Left colon (tissue), 2 donors: ENCODE measurements at regions not wholly inside any gene's neighbourhood (a gene's known extent, or its start where the extent isn't known, plus 50 kb on each side); places are given as distances from the start of the nearest gene placed in this dataset.
"Not testable (repeated sequence)": the region's sequence is repeated elsewhere in the genome, so short reads cannot be mapped to it uniquely, and the experiment has no call there.

ENCODE experiments used
- ATAC-seq: fragments of 200-7000 bp; cut with Tn5 transposase; one replicate; pipeline ENCODE4 v1.9.1; 2020; ENCODE audit warnings: mild to moderate bottlenecking, moderate library complexity
- DNase-seq, 2 donors: peaks; one replicate each; pipeline ENCODE4 v3.0.0-alpha.2; 2020
- intact Hi-C, 2 donors: fragments of 100-400 bp; cut with DNase I in 1 of 2; cut with micrococcal nuclease in 1 of 2; formaldehyde crosslinking; loops; one replicate each; pipeline versions ENCODE4 v1.11.2 to v1.14.0; 2022; cut with DNase I, micrococcal nuclease
- donor health status: DM: no; HTN: no; CAD: no.
- donor health status: DM: yes; HTN: yes; CAD: no.

DNA sequence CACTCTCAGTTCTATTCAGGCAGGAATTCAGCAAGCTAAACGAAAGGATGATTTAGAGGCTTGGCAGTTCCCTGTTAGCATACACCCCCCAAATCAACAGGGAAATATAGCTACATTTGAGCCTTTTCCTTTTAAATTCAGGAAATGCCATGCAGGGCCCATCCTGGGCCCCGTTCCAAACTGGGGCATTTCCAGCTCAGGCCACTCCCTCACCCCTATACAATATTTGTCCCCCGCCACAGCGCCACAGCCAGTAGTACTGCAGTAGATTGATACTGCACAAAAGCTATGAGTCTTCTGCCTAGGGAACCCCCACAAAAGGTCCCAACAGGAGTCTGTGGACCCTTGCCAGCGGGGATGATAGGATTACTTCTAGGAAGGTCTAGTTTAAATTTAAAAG is 102.0 kb upstream of the MAPK10 start:
- ATAC-seq = no peak
- intact Hi-C loops = no loop called here
- DNase-seq = no peak

DNA sequence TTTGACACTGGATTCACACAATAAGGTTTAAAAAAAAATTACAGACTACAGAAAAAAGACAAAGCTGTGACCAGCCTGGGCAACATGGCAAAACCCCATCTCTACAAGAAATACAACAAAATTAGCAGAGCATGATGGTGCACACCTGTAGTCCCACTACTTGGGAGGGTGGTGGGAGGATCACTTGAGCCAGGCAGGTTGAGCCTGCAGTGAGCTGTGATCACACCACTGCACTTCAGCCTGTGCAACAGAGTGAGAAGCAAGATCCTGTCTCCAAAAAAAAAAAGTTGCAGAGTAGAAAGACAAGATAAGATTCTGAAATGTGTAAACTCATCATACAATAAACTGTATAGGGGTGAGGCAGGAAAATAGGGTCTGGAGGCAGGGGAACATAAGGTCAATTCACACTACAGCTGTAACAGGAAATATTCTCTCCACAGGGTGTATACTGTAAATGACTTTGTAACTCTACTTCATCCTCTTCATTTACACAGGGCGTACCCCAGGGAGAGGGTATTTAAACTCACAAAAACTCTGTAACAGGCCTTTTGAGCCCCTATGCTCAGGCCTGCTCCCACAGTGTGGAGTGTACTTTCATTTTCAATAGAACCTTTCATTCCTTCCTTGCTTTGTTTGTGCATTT is 112.6 kb upstream of the MAPK10 start:
- ATAC-seq (no peak), DNase-seq (no peak)
- intact Hi-C loops = no loop called here

DNA sequence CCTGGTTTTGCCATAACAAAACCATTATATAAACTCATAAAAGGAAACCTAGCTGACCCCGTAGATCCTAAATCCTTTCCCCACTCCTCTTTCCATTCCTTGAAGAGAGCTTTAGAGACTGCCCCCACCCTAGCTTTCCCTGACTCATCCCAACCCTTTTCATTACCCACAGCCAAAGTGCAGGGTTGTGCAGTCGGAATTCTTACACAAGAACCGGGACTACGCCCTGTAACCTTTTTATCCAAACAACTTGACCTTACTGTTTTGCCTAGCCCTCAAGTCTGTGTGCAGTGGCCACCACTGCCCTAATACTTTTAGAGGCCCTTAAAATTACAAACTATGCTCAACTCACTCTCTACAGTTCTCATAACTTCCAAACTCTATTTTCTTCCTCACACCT is 116.0 kb upstream of the PTPN13 start:
- intact Hi-C loops, ATAC-seq, DNase-seq: not testable (repeated sequence)

DNA sequence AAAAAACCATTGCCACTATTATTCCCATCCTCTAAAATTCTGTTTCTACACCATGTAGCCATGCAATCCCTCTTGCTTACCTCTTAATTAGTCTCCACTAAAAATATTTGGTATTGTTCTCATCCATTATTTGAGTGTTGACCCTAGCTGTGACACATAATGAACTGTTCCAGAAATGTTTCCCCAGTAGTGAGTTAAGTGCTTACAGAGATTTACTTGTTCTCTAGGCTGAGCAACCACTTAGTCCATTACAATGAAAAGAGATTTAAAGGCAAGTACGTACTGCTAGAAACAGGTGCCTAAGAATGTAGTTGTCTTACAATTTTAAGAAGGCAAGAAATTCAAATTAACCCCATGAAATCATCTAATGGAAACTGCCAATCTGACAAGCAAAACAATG is 112.7 kb upstream of the PTPN13 start:
- intact Hi-C loops = no loop called here
- DNase-seq (no peak), ATAC-seq (no peak)

DNA sequence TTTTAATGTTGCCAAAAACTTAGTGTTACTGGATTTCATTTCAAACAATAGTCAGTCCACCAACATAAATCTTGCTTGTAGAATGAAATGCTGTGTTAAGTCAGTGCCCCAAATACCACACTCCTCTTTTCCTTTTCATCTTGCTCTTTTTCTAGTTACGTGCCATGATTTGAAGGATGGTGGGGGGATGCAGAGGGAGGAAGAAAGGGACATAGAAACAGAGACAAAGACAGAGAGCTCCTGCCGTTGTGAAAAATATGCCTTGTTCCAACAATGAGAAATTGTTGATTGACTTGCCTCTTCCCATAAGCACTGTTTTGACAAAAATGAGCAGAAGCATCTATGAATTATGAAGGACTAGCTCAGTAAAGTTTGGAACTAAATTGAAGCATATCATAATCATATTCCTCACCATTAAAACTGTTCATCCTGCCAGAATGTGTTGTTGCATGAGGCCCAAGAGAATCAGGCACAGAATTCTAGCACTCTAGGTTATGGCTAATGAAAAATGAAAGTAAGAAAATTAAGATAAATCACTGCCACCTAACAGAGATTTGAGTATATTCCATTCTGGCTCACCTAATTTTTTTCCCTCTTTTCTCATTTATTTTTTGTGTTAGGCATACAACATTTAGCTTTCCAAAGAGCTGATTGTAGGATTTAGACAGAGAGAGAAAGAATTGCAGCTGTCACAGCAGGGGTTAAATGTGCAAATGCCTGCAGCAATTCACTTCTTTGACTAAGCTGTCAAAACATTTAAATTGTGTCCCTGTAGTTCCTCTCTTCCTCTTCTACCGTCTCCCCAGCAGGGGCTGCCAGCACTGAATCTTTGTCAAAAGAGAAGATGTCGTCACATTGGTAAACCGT is 111.6 kb upstream of the PTPN13 start:
- intact Hi-C loops = no loop called here
- DNase-seq = no peak
- ATAC-seq = no peak

DNA sequence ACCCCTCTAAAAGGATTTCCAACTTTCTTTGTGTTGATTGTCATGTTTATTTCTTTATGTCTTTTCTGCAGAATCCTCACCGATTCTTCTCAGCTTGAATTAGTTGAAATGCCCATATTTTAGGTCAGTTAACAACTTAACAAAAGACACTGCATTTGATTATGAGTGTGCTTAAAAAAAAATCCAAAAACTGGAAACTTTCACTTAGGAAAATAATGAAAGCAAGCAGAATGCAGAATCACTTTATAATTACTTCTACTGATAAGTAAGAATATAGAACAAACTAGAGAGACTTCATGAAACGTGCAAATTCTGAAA is 111.0 kb upstream of the PTPN13 start:
- DNase-seq = no peak
- intact Hi-C loops = no loop called here
- no peak for ATAC-seq

DNA sequence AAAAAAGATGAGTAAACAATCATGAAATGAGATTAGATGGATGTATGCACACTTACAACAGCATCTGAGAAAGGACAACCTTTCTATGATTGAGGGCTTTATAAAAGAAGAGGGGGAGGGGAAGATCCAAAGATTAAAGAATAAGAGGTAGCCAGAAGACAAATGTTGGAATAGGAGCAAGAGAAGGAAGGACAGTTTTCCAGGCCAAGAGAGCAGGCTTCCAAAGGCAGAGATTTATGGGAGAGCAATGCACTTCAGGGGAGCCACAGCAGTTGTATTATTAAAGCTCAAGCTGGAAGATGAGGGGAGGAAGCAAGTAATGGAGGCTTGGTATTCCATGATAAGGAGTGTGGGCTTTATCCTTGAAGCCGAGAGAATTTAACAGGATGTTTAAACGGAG is 110.3 kb upstream of the PTPN13 start:
- ATAC-seq = no peak
- no peak for DNase-seq
- intact Hi-C loops = no loop called here

DNA sequence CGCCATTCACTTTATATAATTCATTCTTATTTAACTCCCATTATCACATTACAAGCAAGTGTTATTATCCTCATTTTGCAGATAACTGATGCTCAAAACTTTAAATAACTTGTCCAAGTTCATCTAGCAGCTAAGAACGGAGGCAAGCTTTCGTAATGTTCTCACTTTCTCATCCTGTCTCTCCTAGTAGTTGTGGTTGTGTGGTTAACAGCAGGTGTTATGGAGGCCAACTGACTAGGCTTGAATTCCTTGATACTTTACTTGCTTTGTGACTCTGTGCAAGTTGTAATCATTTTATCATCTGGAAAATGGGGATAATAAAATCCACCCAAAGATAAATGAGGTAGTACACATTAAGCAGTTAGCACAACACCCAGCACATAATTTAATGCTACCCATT is 109.9 kb upstream of the PTPN13 start:
- DNase-seq (no peak), ATAC-seq (no peak)
- intact Hi-C loops = no loop called here

DNA sequence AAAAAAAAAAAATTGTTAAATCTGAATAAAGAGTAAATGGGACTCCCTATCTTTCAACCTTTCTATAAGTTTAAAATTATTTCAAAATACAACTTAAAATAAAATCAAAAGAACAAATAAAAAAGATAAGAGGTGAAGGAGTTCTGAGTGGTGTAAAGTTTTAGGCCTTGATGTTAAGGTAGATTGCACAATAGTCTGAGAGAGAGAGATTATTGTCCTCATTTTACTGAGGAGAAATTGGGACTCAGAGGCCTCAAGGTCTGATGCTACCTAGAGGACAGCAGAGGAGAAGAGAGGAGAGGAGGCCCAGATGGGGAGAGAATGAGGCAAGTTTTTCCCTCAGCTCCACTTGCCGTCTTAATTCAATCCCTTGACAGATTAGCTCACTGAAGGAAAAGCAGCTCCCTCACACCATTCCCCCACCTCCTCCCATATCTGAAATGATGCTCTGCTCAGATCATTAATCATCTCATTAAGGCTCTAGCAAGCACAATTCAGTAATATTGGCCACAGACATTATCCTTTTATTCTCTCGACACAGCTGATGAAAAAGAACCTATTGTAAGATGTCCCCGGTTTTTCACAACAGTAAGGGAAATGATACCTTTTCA is 106.3 kb upstream of the PTPN13 start:
- intact Hi-C loops = no loop called here
- ATAC-seq (no peak), DNase-seq (no peak)

DNA sequence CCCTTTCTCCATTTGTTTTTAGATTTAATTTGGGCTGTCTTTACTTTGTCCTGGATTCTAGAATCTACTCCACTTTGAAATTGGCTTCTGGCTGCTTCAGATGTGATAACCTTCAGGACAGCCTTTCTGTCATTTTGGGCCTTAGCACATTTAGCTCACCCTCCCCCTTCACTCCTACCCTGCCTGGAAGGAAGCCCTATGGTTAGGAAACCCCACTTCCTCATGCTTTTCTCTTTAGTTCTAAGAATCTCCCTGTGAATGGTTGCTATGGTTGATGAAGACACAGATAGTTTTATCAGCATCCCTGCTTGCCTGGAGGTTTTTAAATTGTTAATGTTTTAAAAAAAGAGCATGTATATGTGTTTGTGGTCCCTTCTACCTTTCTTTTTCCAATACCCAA is 100.7 kb upstream of the PTPN13 start:
- no peak for ATAC-seq
- intact Hi-C loops = loop anchor here in 1 of 2 donors (10.0 kb wide), 1 partner anchor 401 kb away; the partner anchor contains the start of gene C4orf36

DNA sequence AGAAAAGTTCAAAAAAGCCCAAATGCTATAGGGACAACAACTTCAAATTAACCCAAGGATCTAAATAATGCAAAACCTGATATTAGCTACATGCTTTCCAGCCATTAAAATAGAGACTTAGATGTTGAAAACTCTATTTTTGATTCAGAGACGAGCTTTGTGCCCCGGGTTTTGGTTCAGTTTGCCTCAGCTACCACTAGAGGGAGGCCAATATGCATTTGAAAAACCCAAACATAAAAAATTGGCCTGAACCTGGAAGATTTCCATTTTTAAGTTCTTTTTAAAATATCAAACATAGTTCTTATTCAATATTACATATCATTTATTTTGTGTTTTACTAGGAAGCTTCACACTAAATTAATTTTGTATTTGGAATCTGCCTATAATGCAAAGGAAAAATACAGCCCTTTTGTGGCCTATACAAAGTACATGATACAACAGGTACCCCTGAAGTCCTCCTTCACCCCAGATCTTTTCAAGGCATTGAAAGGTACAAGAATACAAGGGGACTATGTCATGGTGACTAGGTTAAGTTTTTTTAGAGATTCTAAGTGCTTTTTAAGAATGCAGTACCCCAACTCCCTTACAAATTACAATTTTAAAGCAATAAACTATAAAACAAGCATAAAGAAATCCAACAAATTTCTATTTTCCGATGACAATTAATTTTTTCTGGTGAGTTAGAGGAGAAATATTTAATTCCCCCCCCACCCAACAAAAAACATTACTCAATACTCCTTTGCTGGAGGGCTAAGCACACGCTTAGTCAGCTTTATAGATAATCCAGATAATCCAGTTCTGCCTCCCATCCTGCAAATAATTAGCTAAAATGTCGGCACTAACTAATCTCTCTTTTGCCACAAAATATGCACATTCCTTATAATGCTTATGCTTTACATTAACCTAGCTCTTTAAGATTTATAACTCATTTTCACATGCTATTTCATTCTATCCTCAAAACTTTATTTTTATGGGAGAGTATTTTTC is 97.7 kb upstream of the PTPN13 start:
- DNase-seq (peak in 1 of 2 donors; percentile 23), ATAC-seq (peak; percentile 37)
- intact Hi-C loops = loop anchor here (2.0 to 10.0 kb wide), 2 partner anchors 398 kb away; partner anchors contain the start of gene C4orf36 (in 1 of the 2)

More for the DNA sequence above, 100.7 kb upstream of the PTPN13 start:
- no peak for DNase-seq

DNA sequence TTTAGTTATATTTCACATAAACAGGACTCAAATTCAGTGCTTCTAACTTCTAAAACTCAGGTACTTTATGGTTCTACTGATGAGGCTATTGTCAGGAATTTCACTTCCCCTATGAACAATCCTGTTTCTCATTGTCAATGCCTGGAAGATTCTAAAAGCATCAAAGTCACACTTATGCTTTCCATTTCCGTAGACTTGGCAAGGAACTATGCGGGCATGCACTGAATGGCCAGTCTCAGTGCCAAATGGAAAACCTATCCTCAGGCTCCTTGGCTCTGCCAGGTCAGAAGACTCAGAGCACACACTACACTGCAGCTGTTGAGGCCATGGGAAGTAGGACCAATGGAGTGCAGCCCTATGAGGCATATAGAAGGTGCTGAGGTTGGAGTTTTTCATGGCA is 97.0 kb upstream of the PTPN13 start:
- ATAC-seq = no peak
- intact Hi-C loops = loop anchor here (2.0 to 10.0 kb wide), 2 partner anchors 398 kb away; partner anchors contain the start of gene C4orf36 (in 1 of the 2)
- DNase-seq = no peak

DNA sequence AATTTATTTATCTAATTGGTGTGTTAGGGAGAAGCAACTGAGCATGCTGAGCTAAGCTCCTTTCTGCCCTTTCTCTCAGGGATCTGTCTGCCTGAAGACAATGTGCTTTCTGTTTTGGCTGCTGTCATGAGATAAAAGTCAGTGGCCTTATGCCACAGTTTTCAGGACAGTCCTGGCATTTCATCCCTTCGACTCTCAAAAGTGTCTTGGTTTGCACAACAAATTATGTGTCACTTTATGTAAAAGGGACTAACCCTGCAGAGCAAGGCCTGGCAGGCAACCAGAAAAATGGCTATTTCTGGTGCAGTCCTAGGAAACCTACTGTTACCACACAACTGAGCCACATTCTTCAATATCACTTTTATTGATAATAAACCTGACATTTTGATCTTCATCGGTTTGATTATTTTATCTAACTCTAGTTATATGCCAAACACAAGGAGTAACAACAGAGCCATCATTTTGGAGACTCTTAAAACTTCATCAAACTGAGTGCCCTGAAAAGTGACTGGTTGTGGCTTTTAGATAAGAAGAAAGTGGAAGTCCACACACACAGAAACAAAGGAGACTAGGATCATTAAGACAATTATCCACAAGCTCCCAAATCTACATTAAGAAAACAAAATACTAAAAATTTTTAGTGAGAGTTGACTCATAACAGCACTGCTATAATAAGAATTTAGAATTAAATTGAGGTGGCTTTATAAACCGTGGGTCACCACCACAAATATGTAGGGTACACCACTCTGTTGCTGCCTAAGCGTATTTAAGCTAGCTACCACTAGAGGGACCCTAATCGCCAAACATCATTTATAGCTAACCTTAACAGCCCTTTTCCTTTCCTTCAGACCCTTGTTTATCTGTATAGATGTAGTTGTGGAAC is 95.9 kb upstream of the PTPN13 start:
- no peak for DNase-seq
- intact Hi-C loops = loop anchor here (2.0 to 10.0 kb wide), 2 partner anchors 397 kb away; partner anchors contain the start of gene C4orf36 (in 1 of the 2)
- peak; percentile 69 for ATAC-seq

DNA sequence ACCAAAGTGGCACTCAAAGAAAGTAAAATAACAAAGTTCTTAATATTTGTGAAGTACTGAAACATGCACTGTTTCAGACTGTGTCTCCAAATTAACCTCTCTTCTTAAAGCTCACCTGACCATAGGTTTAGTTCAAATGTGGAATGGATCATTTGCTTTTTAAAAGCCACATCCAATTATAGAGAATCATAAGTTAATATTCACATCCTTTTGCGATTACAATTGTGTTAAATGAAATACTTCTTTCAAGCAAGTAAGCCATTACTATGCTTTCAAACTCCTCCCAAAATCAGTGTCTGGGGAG is 95.3 kb upstream of the PTPN13 start:
- no peak for DNase-seq
- ATAC-seq = no peak
- intact Hi-C loops = loop anchor here in 1 of 2 donors (10.0 kb wide), 1 partner anchor 396 kb away; the partner anchor contains the start of gene C4orf36

DNA sequence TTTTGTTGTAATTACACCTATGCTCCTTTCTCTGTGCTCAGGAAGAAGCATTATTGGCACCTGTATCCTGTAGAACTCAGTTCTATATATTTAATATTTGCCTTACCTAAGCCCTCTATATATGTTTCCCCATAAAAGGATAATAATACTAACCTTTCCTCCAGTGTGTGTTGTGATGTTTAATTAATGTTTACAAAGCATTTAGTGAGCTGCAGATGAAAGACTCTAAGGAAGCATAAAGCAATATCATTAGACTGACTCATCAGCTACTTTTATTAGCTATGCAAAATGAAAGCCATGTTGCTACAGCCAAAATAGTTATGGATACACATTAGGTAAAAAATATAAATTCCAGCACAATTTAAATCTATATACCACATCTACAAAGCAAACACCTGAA is 93.6 kb upstream of the PTPN13 start:
- intact Hi-C loops = no loop called here
- no peak for DNase-seq
- peak; percentile 46 for ATAC-seq

DNA sequence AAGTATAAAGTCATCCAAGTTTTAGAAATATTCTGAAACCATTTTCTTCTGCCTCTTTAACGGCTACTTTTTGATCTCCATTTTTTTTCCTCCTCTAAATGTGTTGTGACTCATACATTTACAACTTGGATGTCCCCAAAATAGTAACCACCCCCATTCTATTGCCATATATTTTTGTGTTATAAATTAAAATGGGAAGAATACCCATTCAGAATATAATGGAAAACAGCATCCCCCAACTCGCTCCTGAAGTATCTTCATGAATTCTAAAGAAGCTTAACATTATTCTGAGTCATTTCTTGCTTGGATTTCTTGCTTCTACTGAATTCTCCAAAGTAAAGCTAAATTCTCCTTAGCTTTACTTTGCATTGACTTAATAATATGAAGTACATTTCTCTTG is 92.0 kb upstream of the PTPN13 start:
- DNase-seq = no peak
- intact Hi-C loops = no loop called here
- no peak for ATAC-seq

DNA sequence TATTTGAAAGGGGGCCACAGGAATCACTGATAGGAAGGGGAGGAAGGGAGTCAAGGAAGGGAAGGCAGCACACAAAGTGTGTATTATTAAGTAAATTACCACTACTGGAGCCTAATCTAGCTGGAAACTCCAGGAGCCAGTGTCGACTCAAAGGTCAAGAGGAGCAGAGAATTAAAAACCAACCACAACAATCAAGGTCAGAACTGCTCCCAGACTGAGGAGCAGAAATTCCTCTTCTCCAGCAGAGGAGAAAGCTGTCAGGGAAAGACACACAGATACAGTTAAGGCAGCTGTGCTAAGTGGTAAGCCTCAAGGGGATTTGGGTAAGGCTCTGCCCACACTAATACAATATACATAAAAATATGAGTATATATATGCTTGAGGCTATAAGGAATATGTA is 87.5 kb upstream of the PTPN13 start:
- no peak for DNase-seq
- intact Hi-C loops = no loop called here
- ATAC-seq = no peak

DNA sequence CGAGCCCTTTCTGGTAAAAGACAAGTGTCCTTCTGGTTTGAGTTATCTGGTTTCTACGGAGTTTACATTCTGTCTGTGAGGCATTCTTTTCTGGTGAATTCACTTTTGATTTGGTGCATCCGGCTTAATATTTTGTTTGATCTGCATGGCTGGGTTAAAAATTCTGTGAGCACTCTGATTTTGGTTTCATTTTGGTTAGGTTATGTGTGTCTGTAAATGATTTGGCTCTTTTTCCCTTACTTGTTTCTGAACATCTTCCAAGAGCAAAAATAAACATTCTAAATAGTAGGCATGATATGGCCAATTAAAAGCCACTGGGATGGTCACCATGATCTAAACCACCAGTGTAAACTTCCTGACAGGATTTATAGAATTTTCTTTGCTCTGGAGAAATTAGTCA is 85.7 kb upstream of the PTPN13 start:
- DNase-seq (no peak), ATAC-seq (no peak)
- intact Hi-C loops = no loop called here
